Endodermal cell (in vitro differentiated cells): ENCODE measurements at regions not wholly inside any gene's neighbourhood (a gene's known extent, or its start where the extent isn't known, plus 50 kb on each side); places are given as distances from the start of the nearest gene placed in this dataset.

ENCODE experiments used
- DNase-seq: peaks from one replicate; pipeline ENCODE4 v3.0.0-alpha.2; 2017
- H3K27ac ChIP-seq: 2 replicates; pipeline ENCODE4 v1.5.1; 2013; ENCODE audit warnings: mild to moderate bottlenecking, low read depth, low read length, moderate library complexity
- H3K27me3 ChIP-seq: 2 replicates; pipeline ENCODE4 v1.6.1; 2013; ENCODE audit warnings: mild to moderate bottlenecking, low read length, moderate library complexity; ENCODE audit not compliant: insufficient read depth, control insufficient read depth, poor library complexity, severe bottlenecking
- H3K36me3 ChIP-seq: 2 replicates; pipeline ENCODE4 v1.7.0; 2013; ENCODE audit warnings: mild to moderate bottlenecking, low read length, moderate library complexity; ENCODE audit not compliant: control insufficient read depth, insufficient read depth
- H3K4me1 ChIP-seq: one replicate; pipeline ENCODE4 v1.7.0; 2013; ENCODE audit warnings: low read length; ENCODE audit not compliant: control insufficient read depth, insufficient read depth
- H3K4me3 ChIP-seq: 2 replicates; pipeline ENCODE4 v1.5.1; 2013; ENCODE audit warnings: mild to moderate bottlenecking, low read length, moderate library complexity
- H3K9ac ChIP-seq: 2 replicates; pipeline ENCODE4 v1.6.1; 2013; ENCODE audit warnings: mild to moderate bottlenecking, low read length, moderate library complexity; ENCODE audit not compliant: poor library complexity, severe bottlenecking; ENCODE audit errors: extremely low read depth
- H3K9me3 ChIP-seq: 2 replicates; pipeline ENCODE4 v1.6.1; 2013; ENCODE audit warnings: mild to moderate bottlenecking, low read length, moderate library complexity; ENCODE audit not compliant: control insufficient read depth
- H3K27ac Mint-ChIP-seq: 2 replicates; pipeline ENCODE4 v1.8.0; 2020; ENCODE audit warnings: mixed read lengths
- H3K27me3 Mint-ChIP-seq: 2 replicates; pipeline ENCODE4 v1.8.0; 2021; ENCODE audit warnings: mild to moderate bottlenecking, mixed read lengths; ENCODE audit not compliant: insufficient read depth
- H3K36me3 Mint-ChIP-seq: 2 replicates; pipeline ENCODE4 v1.8.0; 2020; ENCODE audit warnings: low read depth, mixed read lengths
- H3K4me1 Mint-ChIP-seq: 2 replicates; pipeline ENCODE4 v1.8.0; 2020; ENCODE audit warnings: mixed read lengths
- H3K4me3 Mint-ChIP-seq: 2 replicates; pipeline ENCODE4 v1.8.0; 2020; ENCODE audit warnings: mild to moderate bottlenecking, moderate library complexity, mixed read lengths
- H3K9me3 Mint-ChIP-seq: 2 replicates; pipeline ENCODE4 v1.8.0; 2020; ENCODE audit warnings: mild to moderate bottlenecking, mixed read lengths
- CTCF ChIP-seq: fragments of 200-600 bp; sonication (generic); conservative IDR thresholded peaks from 2 replicates; pipeline ENCODE4 v1.5.0; 2021; ENCODE audit warnings: antibody characterized with exemption, mild to moderate bottlenecking
- WGBS, 2 experiments: methylation state at CpG; one replicate each; pipeline versions ENCODE4 v1.1.5 to v1.1.7; 2013; ENCODE audit warnings: missing lambda C conversion rate in 2 of 2, mixed read lengths in 1 of 2; ENCODE audit not compliant: insufficient coverage in 1 of 2, insufficient read length in 1 of 2; 5-methylcytosine and 5-hydroxymethylcytosine counted together

- WGBS, 2 experiments, result 96% methylated on average over 2 of the region's 2 CpGs; no CpG with 5 or more reads in 1 of the 2 experiments
- Histone ChIP-seq H3K4me1 (peaks cover 3% of the 10 kb centered on the region), H3K36me3 (no peaks in the 10 kb centered on the region), H3K27me3 (no peaks in the 10 kb centered on the region), H3K27ac (no peak overlapping the region), H3K9me3 (no peaks in the 10 kb centered on the region), H3K4me3 (no peak overlapping the region), H3K9ac (no peak overlapping the region)
- Mint-ChIP-seq H3K27ac (no peak overlapping the region), H3K4me3 (no peak overlapping the region), H3K9me3 (no peaks in the 10 kb centered on the region), H3K36me3 (no peaks in the 10 kb centered on the region), H3K27me3 (no peaks in the 10 kb centered on the region), H3K4me1 (no peaks in the 10 kb centered on the region)
- DNase-seq, result no peak
- TF ChIP-seq CTCF, result no peak
Observed at GRCh38 chr5:29518176-29518575, 1675.3 kb upstream of the CDH6 start.

- H3K36me3 ChIP-seq, result no peaks in the 10 kb centered on the region
- Mint-ChIP-seq H3K4me3 (no peak overlapping the region), H3K27me3 (no peaks in the 10 kb centered on the region), H3K27ac (no peak overlapping the region), H3K4me1 (no peaks in the 10 kb centered on the region), H3K9me3 (no peaks in the 10 kb centered on the region), H3K36me3 (no peaks in the 10 kb centered on the region)
- H3K4me1 ChIP-seq, result peaks cover 3% of the 10 kb centered on the region
- H3K27me3 ChIP-seq, result no peaks in the 10 kb centered on the region
- H3K9ac ChIP-seq, result no peak overlapping the region
- no peak overlapping the region for H3K27ac ChIP-seq
- DNase-seq, result no peak
- no peak overlapping the region for H3K4me3 ChIP-seq
- H3K9me3 ChIP-seq, result no peaks in the 10 kb centered on the region
- WGBS, 2 experiments, result 77 to 100% methylated on average over 1 to 2 of the region's 2 CpGs
- TF ChIP-seq CTCF, result no peak
Observed at GRCh38 chr5:29516224-29516623, 1677.3 kb upstream of the CDH6 start.

- H3K4me1 Mint-ChIP-seq, result peaks cover 3% of the 10 kb centered on the region
- H3K36me3 ChIP-seq, result no peaks in the 10 kb centered on the region
- no peak overlapping the region for H3K9ac ChIP-seq
- H3K9me3 Mint-ChIP-seq, result no peaks in the 10 kb centered on the region
- WGBS, 2 experiments, result 80% methylated on average over 2 of the region's 2 CpGs; no CpG with 5 or more reads in 1 of the 2 experiments
- no peaks in the 10 kb centered on the region for H3K4me1 ChIP-seq
- no peak for TF ChIP-seq CTCF
- H3K27me3 ChIP-seq, result no peaks in the 10 kb centered on the region
- H3K4me3 Mint-ChIP-seq, result no peak overlapping the region
- DNase-seq, result no peak
- H3K27ac ChIP-seq, result no peak overlapping the region
- no peaks in the 10 kb centered on the region for H3K36me3 Mint-ChIP-seq
- no peak overlapping the region for H3K4me3 ChIP-seq
- no peaks in the 10 kb centered on the region for H3K9me3 ChIP-seq
- H3K27me3 Mint-ChIP-seq, result no peaks in the 10 kb centered on the region
- H3K27ac Mint-ChIP-seq, result no peak overlapping the region
Observed at GRCh38 chr5:29508131-29508530, 1685.4 kb upstream of the CDH6 start.
